ENCODE measurements at regions not wholly inside any gene's neighbourhood (a gene's known extent, or its start where the extent isn't known, plus 50 kb on each side); places are given as distances from the start of the nearest gene placed in this dataset.
A peak's percentile ranks its signal among the peaks of the same experiment; 100 is the strongest.

- H3K4ac ChIP-seq (ENCODE audit: low read depth, low read length) = no peak overlapping the region
- H3K36me3 ChIP-seq (ENCODE audit: control insufficient read depth, insufficient read depth, low read length) = no peaks in the 10 kb centered on the region
- H3K23ac ChIP-seq (ENCODE audit: low read depth, low read length) = no peak overlapping the region
- H4K20me1 ChIP-seq (ENCODE audit: insufficient read depth, low read length) = no peaks in the 10 kb centered on the region
- H3K9me1 ChIP-seq (ENCODE audit: insufficient read depth, low read length) = no peaks in the 10 kb centered on the region
- H2AK9ac ChIP-seq (replicated peaks; ENCODE audit: low read depth, low read length, poor library complexity) = no peak overlapping the region
- intact Hi-C loops (cut with micrococcal nuclease) (no loop called here), in situ Hi-C loops (cut with MboI; ENCODE audit: low sequenced_read_pairs) (no loop called here), dilution Hi-C loops (cut with HindIII; ENCODE audit: low sequenced_read_pairs, unreplicated experiment) (no loop called here)
- no peak overlapping the region for H3K4me3 ChIP-seq (ENCODE audit: insufficient read depth, low read depth, low read length)
- H3K4me2 ChIP-seq (ENCODE audit: low read depth, low read length) = no peak overlapping the region
- H3K79me1 ChIP-seq (ENCODE audit: low read depth in 1 of 2, low read length in 2 of 2) = no peaks in the 10 kb centered on the region
- 72% methylated on average over 2 of the region's 10 CpGs; no CpG with 5 or more reads in 1 of the 2 experiments for WGBS, 2 experiments (ENCODE audit: extremely low coverage in 2 of 2, insufficient read length in 1 of 2)
- H4K8ac ChIP-seq (ENCODE audit: low read depth in 2 of 2, low read length in 2 of 2) = no peak overlapping the region
- H3K9ac ChIP-seq (ENCODE audit: low read depth, low read length) = no peak overlapping the region
- no peak overlapping the region for H4K5ac ChIP-seq (ENCODE audit: low read depth, low read length)
- no peak overlapping the region for H2BK15ac ChIP-seq (ENCODE audit: low read depth, low read length)
- peak; percentile 56; the same call in 1 of the 2 replicates for ATAC-seq (ENCODE audit: low read depth)
- no peak overlapping the region for H3K56ac ChIP-seq (ENCODE audit: extremely low read depth, insufficient read depth, low read length)
- CTCF ChIA-PET = interaction anchor here (0.6 to 0.7 kb wide), 2 partner anchors 10 to 157 kb away, joined by 3 to 4 read pairs; no protein-coding TSS in a partner anchor
- H2BK5ac ChIP-seq (ENCODE audit: low read depth, low read length, poor library complexity, severe bottlenecking) = no peak overlapping the region
- no peak overlapping the region for H3K18ac ChIP-seq (ENCODE audit: low read depth, low read length)
- DNase-seq = peak; percentile 7
- POLR2A ChIA-PET (ENCODE audit: unreplicated experiment) = no interaction called here
- no peak overlapping the region for H3K27ac ChIP-seq (ENCODE audit: insufficient read depth, low read length)
- H3K14ac ChIP-seq (replicated peaks; ENCODE audit: low read depth, low read length) = no peak overlapping the region
- H4K91ac ChIP-seq (ENCODE audit: insufficient read depth, low read depth, low read length) = no peak overlapping the region
- BruUV-seq (replicated peaks) = no TSS peak
- H2BK120ac ChIP-seq (ENCODE audit: low read depth, low read length) = no peak overlapping the region
- H3K4me1 ChIP-seq (ENCODE audit: control insufficient read depth, insufficient read depth, low read length) = no peaks in the 10 kb centered on the region
- no peak overlapping the region for H2AFZ ChIP-seq (replicated peaks; ENCODE audit: low read length, poor library complexity)
- no peaks in the 10 kb centered on the region for H3K9me3 ChIP-seq (ENCODE audit: control insufficient read depth, insufficient read depth, low read length)
- no peak overlapping the region for H2AK5ac ChIP-seq (ENCODE audit: low read depth, low read length)
- H2BK20ac ChIP-seq (ENCODE audit: low read depth, low read length) = no peak overlapping the region
- H3K27me3 ChIP-seq (ENCODE audit: control insufficient read depth, insufficient read depth, low read length) = no peaks in the 10 kb centered on the region
- TF ChIP-seq USF2 (IDR thresholded peaks at IDR 0.05; ENCODE audit: low read depth, low read length) (no peak), MAFK (IDR thresholded peaks at IDR 0.05; ENCODE audit: low read depth, low read length) (no peak), RAD21 (IDR thresholded peaks at IDR 0.05; ENCODE audit: low read length) (no peak), CTCF (conservative IDR thresholded peaks at IDR 0.05; ENCODE audit: low read depth, low read length) (no peak; the same call in 1 of the 2 replicates), SMC3 (IDR thresholded peaks at IDR 0.05; ENCODE audit: low read depth, low read length) (no peak), CHD1 (IDR thresholded peaks at IDR 0.05; ENCODE audit: low read depth, low read length) (no peak), FOS (IDR thresholded peaks at IDR 0.05; ENCODE audit: low read depth, low read length) (no peak), CEBPB (IDR thresholded peaks at IDR 0.05; ENCODE audit: low read depth, low read length) (no peak), RFX5 (IDR thresholded peaks at IDR 0.05; ENCODE audit: low read depth, low read length) (no peak), POLR2A (IDR thresholded peaks at IDR 0.05; ENCODE audit: low read depth, low read length) (no peak), NFE2L2 (IDR thresholded peaks at IDR 0.05; ENCODE audit: low read depth, low read length) (no peak), ELK1 (IDR thresholded peaks at IDR 0.05; ENCODE audit: borderline replicate concordance, low read depth, low read length) (no peak), MXI1 (IDR thresholded peaks at IDR 0.05; ENCODE audit: borderline replicate concordance, low read depth, low read length) (no peak), MAZ (IDR thresholded peaks at IDR 0.05; ENCODE audit: borderline replicate concordance, low read depth, low read length) (no peak), RCOR1 (IDR thresholded peaks at IDR 0.05; ENCODE audit: insufficient replicate concordance, low read length) (no peak)
These were observed 164.1 kb downstream of the ATP23 start for GRCh38 chr12:58105225-58106119.
